T-helper 22 cell (primary cell): ENCODE measurements at regions not wholly inside any gene's neighbourhood (a gene's known extent, or its start where the extent isn't known, plus 50 kb on each side); places are given as distances from the start of the nearest gene placed in this dataset.

Experiments
- DNase-seq: peaks from one replicate; pipeline ENCODE4 v3.0.0-alpha.2; 2020; ENCODE audit warnings: low read depth

- no peak for DNase-seq
Observed at GRCh38 chr1:5273280-5274003, 619.0 kb downstream of the AJAP1 start.

GRCh38 chr1:5272325-5272724, 617.9 kb downstream of the AJAP1 start:
- DNase-seq = no peak

GRCh38 chr1:5271264-5271663, 616.9 kb downstream of the AJAP1 start:
- DNase-seq = no peak

GRCh38 chr1:5269901-5270300, 615.5 kb downstream of the AJAP1 start:
- no peak for DNase-seq

- no peak for DNase-seq
Observed at GRCh38 chr1:5267603-5268235, 613.3 kb downstream of the AJAP1 start.

- DNase-seq = no peak
Observed at GRCh38 chr1:5265438-5266075, 611.1 kb downstream of the AJAP1 start.

- DNase-seq = no peak
Observed at GRCh38 chr1:5264476-5264875, 610.1 kb downstream of the AJAP1 start.

GRCh38 chr1:5256793-5257192, 602.4 kb downstream of the AJAP1 start:
- DNase-seq = no peak

- no peak for DNase-seq
Observed at GRCh38 chr1:5254975-5255374, 600.6 kb downstream of the AJAP1 start.

GRCh38 chr1:5254131-5254725, 599.8 kb downstream of the AJAP1 start:
- no peak for DNase-seq

GRCh38 chr1:5253036-5253435, 598.6 kb downstream of the AJAP1 start:
- no peak for DNase-seq

- no peak for DNase-seq
Observed at GRCh38 chr1:5250336-5250735, 595.9 kb downstream of the AJAP1 start.

GRCh38 chr1:5245348-5245747, 590.9 kb downstream of the AJAP1 start:
- no peak for DNase-seq

GRCh38 chr1:5244631-5245285, 590.3 kb downstream of the AJAP1 start:
- DNase-seq = no peak

- DNase-seq = no peak
Observed at GRCh38 chr1:5242850-5243249, 588.4 kb downstream of the AJAP1 start.

GRCh38 chr1:5239911-5240310, 585.5 kb downstream of the AJAP1 start:
- no peak for DNase-seq

GRCh38 chr1:5238351-5239130, 584.1 kb downstream of the AJAP1 start:
- no peak for DNase-seq

GRCh38 chr1:5235355-5235899, 581.0 kb downstream of the AJAP1 start:
- DNase-seq = no peak

GRCh38 chr1:5232537-5232936, 578.1 kb downstream of the AJAP1 start:
- DNase-seq = no peak

GRCh38 chr1:5231541-5232315, 577.3 kb downstream of the AJAP1 start:
- DNase-seq = no peak

- DNase-seq = no peak
Observed at GRCh38 chr1:5227114-5227513, 572.7 kb downstream of the AJAP1 start.
